Neural crest cell (in vitro differentiated cells): ENCODE measurements at regions not wholly inside any gene's neighbourhood (a gene's known extent, or its start where the extent isn't known, plus 50 kb on each side); places are given as distances from the start of the nearest gene placed in this dataset.

Source experiments
- DNase-seq: peaks from one replicate; pipeline ENCODE4 v3.0.0; 2021; ENCODE audit warnings: low read depth, mixed read lengths, low spot score
- H3K27ac Mint-ChIP-seq: one replicate; pipeline ENCODE4 v1.8.0; 2021; ENCODE audit warnings: mild to moderate bottlenecking, mixed read lengths; ENCODE audit not compliant: unreplicated experiment
- H3K27me3 Mint-ChIP-seq: 2 replicates; pipeline ENCODE4 v1.8.0; 2021; ENCODE audit warnings: low read depth, mild to moderate bottlenecking, mixed read lengths
- H3K36me3 Mint-ChIP-seq: 2 replicates; pipeline ENCODE4 v1.8.0; 2021; ENCODE audit warnings: low read depth, mild to moderate bottlenecking, mixed read lengths
- H3K4me1 Mint-ChIP-seq: 2 replicates; pipeline ENCODE4 v1.8.0; 2021; ENCODE audit warnings: mixed read lengths
- H3K4me3 Mint-ChIP-seq: one replicate; pipeline ENCODE4 v1.8.0; 2021; ENCODE audit warnings: mild to moderate bottlenecking, mixed read lengths
- H3K9me3 Mint-ChIP-seq: 2 replicates; pipeline ENCODE4 v1.8.0; 2021; ENCODE audit warnings: mixed read lengths
- TF ChIP-seq, protein P1 (sequence below): fragments of 200-600 bp; sonication (generic); conservative IDR thresholded peaks from 2 replicates; pipeline ENCODE4 v1.5.0; 2021; ENCODE audit warnings: antibody characterized with exemption, mild to moderate bottlenecking

DNA sequence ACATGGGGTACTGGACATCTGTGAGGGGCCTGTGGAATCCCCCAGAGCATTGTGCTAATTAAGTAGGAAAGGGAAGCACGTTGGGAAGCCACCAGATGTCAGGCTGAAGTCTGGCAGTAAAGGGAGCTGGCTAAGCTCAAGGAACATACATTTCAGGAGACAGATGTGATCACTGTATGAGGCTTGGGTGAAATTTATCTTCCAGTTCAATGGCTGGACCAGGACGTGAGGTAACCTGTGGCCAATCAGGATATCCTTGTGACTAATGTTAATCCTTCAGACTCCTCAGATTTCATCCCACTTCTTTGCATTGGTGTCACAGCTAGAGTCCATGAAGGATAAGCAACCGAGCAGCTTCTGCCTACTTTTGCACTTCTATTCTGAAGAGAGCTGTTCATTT is 110.2 kb upstream of the APP start:
- H3K4me3 Mint-ChIP-seq: no peak overlapping the region
- no peak for DNase-seq
- TF ChIP-seq, protein P1, sequence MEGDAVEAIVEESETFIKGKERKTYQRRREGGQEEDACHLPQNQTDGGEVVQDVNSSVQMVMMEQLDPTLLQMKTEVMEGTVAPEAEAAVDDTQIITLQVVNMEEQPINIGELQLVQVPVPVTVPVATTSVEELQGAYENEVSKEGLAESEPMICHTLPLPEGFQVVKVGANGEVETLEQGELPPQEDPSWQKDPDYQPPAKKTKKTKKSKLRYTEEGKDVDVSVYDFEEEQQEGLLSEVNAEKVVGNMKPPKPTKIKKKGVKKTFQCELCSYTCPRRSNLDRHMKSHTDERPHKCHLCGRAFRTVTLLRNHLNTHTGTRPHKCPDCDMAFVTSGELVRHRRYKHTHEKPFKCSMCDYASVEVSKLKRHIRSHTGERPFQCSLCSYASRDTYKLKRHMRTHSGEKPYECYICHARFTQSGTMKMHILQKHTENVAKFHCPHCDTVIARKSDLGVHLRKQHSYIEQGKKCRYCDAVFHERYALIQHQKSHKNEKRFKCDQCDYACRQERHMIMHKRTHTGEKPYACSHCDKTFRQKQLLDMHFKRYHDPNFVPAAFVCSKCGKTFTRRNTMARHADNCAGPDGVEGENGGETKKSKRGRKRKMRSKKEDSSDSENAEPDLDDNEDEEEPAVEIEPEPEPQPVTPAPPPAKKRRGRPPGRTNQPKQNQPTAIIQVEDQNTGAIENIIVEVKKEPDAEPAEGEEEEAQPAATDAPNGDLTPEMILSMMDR: no peak
- peaks cover 12% of the 10 kb centered on the region for H3K4me1 Mint-ChIP-seq
- no peaks in the 10 kb centered on the region for H3K27me3 Mint-ChIP-seq
- no peak overlapping the region for H3K27ac Mint-ChIP-seq
- peaks cover 3% of the 10 kb centered on the region for H3K36me3 Mint-ChIP-seq
- H3K9me3 Mint-ChIP-seq: peaks cover 7% of the 10 kb centered on the region

DNA sequence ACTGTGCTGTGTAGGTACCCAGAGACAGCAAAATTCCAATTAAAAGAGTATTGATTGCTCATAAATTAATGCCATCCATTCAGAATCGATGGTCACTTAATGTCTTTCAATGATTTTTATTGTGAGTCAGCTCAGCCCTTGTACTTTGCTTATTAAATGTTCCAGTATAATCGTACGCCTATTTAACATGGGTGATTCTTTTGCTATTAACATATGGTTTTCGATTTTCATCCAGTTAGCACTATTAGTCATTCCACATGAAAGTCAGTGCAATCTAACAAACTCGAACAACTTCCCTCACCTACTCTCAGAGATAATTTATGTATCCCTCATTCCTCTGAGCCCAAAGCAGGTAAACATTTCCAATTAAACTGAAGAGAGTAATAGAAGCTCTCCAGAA is 109.6 kb upstream of the APP start:
- no peaks in the 10 kb centered on the region for H3K27me3 Mint-ChIP-seq
- no peak overlapping the region for H3K27ac Mint-ChIP-seq
- H3K4me3 Mint-ChIP-seq: no peak overlapping the region

DNA sequence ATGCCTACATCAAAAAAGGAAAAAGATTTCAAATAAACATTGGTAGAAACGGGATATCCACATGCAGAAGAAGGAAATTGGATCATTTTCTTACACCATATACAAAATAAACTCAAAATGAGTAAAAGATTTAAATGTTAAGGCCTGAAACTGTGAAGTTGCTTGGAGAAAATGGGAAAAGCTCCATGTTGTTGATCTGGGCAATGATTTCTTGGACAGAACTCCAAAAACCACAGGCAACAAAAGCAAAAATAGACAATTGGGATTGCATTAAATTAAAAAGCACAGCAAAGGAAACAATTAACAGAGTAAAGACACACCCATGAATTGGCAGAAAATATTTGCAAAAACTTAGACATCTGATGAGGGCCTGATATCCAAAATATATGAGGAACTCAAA is 105.2 kb upstream of the APP start:
- peaks cover 27% of the 10 kb centered on the region for H3K9me3 Mint-ChIP-seq
- H3K27ac Mint-ChIP-seq: no peak overlapping the region
- no peak overlapping the region for H3K4me3 Mint-ChIP-seq
- no peaks in the 10 kb centered on the region for H3K27me3 Mint-ChIP-seq
- peaks cover 14% of the 10 kb centered on the region for H3K36me3 Mint-ChIP-seq
- H3K4me1 Mint-ChIP-seq: peaks cover 8% of the 10 kb centered on the region
- no peak for DNase-seq
- TF ChIP-seq, protein P1: no peak

More for the DNA sequence above, 109.6 kb upstream of the APP start:
- H3K9me3 Mint-ChIP-seq: peaks cover 7% of the 10 kb centered on the region
- DNase-seq: no peak
- H3K36me3 Mint-ChIP-seq: peaks cover 3% of the 10 kb centered on the region
- peaks cover 12% of the 10 kb centered on the region for H3K4me1 Mint-ChIP-seq
- TF ChIP-seq, protein P1: no peak

DNA sequence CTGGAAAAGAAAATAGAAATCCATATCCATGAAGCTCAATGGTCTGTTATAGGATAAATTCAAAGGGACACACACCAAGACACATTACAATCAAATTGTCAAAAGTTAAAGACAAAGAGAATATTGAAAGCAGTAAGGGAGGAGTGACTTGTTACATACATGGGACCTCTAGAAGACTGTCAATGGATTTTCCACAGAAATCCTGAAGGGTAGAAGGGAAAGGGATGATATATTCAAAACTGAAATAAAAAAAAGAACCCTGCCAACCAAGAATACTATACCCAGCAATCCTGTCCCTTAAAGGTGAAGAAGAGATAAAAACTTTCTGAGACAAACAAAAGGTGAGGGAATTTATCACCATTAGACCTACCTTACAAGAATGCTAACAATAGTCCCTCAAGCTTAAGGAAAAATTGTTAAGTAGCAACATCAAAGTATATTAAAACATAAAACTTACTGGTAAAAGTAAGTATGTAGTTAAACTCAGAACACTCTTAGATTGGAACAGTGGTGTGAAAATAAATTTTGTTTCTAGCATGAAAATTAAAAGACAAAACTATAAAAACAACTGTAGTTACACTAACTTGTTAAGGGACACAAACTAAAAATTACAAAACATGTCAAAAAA is 103.2 kb upstream of the APP start:
- TF ChIP-seq, protein P1: no peak
- peaks cover 29% of the 10 kb centered on the region for H3K9me3 Mint-ChIP-seq
- DNase-seq: no peak
- peaks cover 4% of the 10 kb centered on the region for H3K4me1 Mint-ChIP-seq
- H3K27ac Mint-ChIP-seq: no peak overlapping the region
- H3K36me3 Mint-ChIP-seq: peaks cover 14% of the 10 kb centered on the region
- no peaks in the 10 kb centered on the region for H3K27me3 Mint-ChIP-seq
- H3K4me3 Mint-ChIP-seq: no peak overlapping the region

DNA sequence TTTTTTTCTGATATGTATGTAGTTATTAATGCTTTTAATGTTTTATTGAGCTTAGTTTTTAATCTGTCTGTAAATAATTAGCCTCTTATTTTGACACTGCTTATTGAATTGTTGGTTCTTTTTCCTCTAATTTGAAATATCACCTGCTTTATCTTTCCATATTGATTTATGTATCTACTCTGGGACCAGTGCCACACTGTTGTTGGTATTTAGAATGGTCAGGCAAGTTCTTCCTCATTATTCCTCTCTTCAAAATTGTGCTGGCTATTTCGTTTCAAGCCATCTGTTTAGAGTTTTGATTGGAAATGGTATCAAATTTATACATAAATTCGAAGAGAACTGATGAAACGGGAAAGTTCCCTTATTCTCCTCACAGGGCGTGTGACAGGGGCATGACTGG is 96.8 kb upstream of the APP start:
- no peak for DNase-seq
- Mint-ChIP-seq H3K27ac (no peak overlapping the region), H3K27me3 (no peaks in the 10 kb centered on the region), H3K36me3 (no peaks in the 10 kb centered on the region), H3K4me3 (no peak overlapping the region), H3K9me3 (peaks cover 8% of the 10 kb centered on the region), H3K4me1 (peaks cover 4% of the 10 kb centered on the region)
- TF ChIP-seq, protein P1: no peak

DNA sequence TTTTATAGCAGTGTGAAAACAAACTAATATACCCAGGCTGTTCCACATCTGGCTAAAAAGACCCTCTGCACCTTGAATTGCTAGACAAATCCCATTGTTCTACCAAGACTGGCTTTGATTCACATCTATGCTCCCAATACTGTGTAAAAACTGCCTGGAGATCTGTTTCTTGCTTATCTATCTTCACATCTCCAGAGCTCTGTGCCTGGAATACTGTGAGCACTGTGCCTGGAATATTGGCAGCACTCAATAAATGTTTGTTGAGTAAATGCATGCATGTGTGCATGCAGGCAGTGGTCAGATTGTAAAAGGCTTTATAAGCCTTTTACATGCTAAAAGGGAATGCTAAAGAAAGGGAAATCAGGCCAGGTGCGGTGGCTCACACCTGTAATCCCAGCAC is 75.5 kb upstream of the APP start:
- TF ChIP-seq, protein P1: no peak

More for the DNA sequence above, 75.5 kb upstream of the APP start:
- no peak overlapping the region for H3K27ac Mint-ChIP-seq
- peaks cover 4% of the 10 kb centered on the region for H3K4me1 Mint-ChIP-seq
- DNase-seq: no peak
- no peak overlapping the region for H3K4me3 Mint-ChIP-seq
- H3K9me3 Mint-ChIP-seq: peaks cover 3% of the 10 kb centered on the region
- no peaks in the 10 kb centered on the region for H3K27me3 Mint-ChIP-seq
- no peaks in the 10 kb centered on the region for H3K36me3 Mint-ChIP-seq
